ENCODE measurements at regions not wholly inside any gene's neighbourhood (a gene's known extent, or its start where the extent isn't known, plus 50 kb on each side); places are given as distances from the start of the nearest gene placed in this dataset.
"Not testable (repeated sequence)": the region's sequence is repeated elsewhere in the genome, so short reads cannot be mapped to it uniquely, and the experiment has no call there.

DNA sequence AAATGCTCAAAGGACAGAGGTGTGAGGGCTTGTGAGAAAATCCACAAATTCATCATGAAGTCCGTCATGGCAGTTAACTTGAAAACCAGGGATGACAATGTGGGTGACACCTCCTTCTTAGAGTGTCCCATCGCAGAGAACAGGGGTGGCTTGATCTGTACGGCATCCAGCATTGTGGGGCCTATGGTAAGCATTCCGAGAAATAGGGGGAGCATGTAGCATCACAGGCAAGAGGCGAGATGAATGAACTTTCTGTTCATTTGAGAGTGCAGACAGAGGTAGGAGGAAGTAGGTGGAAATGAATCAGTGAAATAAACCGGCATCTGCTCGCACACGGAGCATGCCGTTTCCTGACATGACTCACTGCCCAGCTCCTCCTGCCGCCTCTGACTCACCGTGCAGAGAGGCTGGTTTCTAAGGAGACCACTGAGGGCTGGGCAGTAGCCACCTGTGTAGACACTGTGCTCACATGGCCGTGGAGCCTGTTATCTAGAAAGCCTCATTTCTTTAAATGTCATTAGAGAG, 339.0 kb downstream of the RFC3 start:
- DNase-seq (ENCODE audit: low read depth in 4 of 4, low spot score in 2 of 4), result peak in 1 of 4 donors; percentile 34

- no peak for DNase-seq (ENCODE audit: low read depth in 4 of 4, low spot score in 2 of 4)
Observed at GRCh38 chr13:34159946-34160345, 342.0 kb downstream of the RFC3 start.

GRCh38 chr13:34161931-34162543, 344.1 kb downstream of the RFC3 start:
- DNase-seq (ENCODE audit: low read depth in 4 of 4, low spot score in 2 of 4), result peak in 2 of 4 donors; percentile 55 to 60

DNA sequence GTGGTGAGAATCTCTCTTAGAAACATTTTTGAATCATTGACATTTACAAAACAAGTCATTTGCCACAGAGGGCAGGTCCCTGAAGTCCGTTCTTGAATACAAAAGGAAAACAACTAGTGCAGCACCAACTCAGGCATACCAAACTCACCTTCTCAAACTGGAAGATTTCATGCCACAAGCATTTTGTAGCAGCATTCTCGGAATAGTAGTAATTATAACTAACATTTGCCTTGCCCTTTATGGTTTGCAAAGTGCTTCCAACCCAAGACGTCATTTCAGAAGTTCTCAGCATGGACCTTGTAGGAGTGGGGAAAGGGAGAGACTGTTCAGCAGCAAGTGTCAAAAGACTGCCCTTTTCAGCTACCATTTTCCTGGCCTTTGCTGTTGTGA, 344.6 kb downstream of the RFC3 start:
- no peak for DNase-seq (ENCODE audit: low read depth in 4 of 4, low spot score in 2 of 4)

GRCh38 chr13:34164582-34164981, 346.6 kb downstream of the RFC3 start:
- DNase-seq (ENCODE audit: low read depth in 4 of 4, low spot score in 2 of 4), result no peak

- no peak for DNase-seq (ENCODE audit: low read depth in 4 of 4, low spot score in 2 of 4)
Observed at GRCh38 chr13:34165158-34165557, 347.2 kb downstream of the RFC3 start.

GRCh38 chr13:34166406-34166805, 348.5 kb downstream of the RFC3 start:
- DNase-seq (ENCODE audit: low read depth in 4 of 4, low spot score in 2 of 4), result no peak

GRCh38 chr13:34167347-34167746, 349.4 kb downstream of the RFC3 start:
- DNase-seq (ENCODE audit: low read depth in 4 of 4, low spot score in 2 of 4), result no peak

GRCh38 chr13:34172048-34172447, 354.1 kb downstream of the RFC3 start:
- DNase-seq (ENCODE audit: low read depth in 4 of 4, low spot score in 2 of 4), result no peak

DNA sequence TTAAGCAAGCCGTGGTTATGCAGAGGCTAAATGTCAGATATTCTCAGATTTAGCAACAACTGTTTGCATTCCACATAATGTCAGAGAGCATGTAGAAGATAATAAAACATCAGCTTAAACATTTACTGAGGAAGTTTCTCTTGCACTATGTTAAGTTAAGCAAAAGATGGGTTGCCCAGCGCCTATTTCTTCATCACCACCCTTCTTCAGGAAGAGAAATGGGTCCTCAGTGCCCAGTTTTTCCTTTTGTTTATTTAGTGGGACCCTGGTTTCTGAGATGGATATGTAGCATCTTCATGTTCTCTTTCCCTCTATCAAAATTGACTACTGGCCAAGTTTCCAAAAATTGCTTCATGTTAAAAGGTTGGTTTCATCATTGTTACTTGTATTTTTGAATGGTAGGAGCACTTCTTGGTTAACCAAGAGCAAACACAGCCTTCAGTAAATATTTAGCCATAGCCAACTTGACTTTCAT, 356.8 kb downstream of the RFC3 start:
- no peak for DNase-seq (ENCODE audit: low read depth in 4 of 4, low spot score in 2 of 4)

- DNase-seq (ENCODE audit: low read depth in 4 of 4, low spot score in 2 of 4), result no peak
Observed at GRCh38 chr13:34175551-34175950, 357.6 kb downstream of the RFC3 start.

DNA sequence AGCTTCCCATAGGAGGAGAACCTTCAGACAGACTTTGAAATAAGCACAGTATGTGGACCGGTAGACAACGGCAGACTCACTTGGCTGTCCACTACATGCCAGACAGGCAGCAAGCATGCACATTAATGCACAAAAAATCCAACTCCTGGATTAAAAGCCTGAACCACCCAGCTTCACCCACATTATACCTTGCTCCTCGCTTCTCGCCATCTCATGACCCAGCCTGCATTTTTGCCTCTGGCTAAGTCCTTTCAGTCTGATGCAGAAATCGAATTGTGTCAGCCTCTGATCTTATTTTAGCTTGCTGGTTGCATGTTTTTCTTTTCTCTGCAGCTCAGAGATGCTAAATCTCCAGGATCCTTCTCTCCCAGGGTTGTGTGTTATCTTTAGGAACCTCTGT, 358.7 kb downstream of the RFC3 start:
- DNase-seq (ENCODE audit: low read depth in 4 of 4, low spot score in 2 of 4), result no peak

DNA sequence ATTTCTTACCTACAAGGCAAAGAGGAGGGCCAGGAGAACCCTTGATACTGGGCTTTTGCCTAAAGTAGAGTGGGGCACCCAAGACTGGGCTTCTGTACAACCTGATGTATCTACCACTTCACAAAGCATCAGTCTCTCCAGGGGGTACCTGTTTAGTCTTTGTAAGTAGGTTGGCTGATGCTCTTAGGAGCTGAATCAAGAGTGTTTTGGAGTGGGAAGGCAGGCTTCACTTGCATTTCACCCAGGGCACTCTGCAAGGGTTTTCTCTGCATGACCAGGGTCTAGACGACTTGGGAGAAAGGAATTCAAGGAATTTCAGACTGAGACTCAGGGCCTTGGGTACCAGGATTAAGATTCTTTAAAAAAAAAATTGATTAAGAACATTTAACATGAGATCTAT, 361.5 kb downstream of the RFC3 start:
- DNase-seq (ENCODE audit: low read depth in 4 of 4, low spot score in 2 of 4), result no peak

DNA sequence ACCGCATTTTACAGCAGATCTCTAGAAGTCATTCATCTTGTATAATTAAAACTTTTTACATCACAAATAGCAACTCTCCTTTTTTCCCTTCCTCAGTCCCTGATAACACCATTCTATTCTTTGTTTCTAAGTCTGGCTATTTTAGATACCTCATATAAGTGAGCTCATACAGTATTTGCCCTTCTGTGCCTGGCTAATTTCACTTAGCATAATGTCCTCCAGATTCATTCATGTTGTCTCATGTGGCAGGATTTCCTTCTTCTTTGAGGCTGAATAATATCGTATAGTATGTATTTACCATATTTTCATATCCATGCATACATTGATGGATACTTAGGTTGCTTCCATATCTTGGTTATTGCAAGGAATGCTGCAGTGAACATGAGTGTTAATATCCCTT, 362.0 kb downstream of the RFC3 start:
- no peak for DNase-seq (ENCODE audit: low read depth in 4 of 4, low spot score in 2 of 4)

DNA sequence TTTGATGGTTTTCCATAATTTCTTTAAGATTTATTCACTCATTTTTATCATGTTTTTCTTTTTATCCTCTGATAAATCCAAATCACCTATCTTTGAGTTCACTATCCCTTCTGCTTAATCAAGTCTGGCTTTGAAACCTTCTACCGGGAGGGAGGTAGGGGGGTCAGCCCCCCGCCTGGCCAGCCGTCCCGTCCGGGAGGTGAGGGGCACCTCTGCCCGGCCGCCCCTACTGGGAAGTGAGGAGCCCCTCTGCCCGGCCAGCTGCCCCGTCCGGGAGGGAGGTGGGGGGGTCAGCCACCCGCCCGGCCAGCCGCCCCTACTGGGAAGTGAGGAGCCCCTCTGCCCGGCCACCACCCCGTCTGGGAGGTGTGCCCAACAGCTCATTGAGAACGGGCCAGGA, 363.3 kb downstream of the RFC3 start:
- DNase-seq (ENCODE audit: low read depth in 4 of 4, low spot score in 2 of 4), result not testable (repeated sequence)

DNA sequence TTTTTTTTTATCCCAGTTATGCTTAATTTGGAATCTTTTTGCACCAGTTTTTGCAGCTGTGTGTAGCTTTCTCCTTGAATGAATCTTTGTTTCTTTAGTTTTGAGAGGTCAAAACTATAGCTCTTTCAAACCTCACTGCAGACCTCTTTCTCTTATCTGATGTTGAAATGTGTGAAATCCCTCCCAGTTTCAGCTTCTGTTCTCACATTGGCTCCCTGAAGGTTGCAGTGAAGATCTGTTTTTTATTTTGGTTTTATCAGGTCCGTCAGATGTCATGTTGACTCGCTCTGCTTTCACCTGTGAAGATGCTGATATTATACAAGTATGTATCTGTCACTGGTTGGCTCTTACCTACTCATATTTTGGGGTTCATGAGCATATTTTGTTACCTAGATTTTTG, 372.0 kb downstream of the RFC3 start:
- no peak for DNase-seq (ENCODE audit: low read depth in 4 of 4, low spot score in 2 of 4)

DNA sequence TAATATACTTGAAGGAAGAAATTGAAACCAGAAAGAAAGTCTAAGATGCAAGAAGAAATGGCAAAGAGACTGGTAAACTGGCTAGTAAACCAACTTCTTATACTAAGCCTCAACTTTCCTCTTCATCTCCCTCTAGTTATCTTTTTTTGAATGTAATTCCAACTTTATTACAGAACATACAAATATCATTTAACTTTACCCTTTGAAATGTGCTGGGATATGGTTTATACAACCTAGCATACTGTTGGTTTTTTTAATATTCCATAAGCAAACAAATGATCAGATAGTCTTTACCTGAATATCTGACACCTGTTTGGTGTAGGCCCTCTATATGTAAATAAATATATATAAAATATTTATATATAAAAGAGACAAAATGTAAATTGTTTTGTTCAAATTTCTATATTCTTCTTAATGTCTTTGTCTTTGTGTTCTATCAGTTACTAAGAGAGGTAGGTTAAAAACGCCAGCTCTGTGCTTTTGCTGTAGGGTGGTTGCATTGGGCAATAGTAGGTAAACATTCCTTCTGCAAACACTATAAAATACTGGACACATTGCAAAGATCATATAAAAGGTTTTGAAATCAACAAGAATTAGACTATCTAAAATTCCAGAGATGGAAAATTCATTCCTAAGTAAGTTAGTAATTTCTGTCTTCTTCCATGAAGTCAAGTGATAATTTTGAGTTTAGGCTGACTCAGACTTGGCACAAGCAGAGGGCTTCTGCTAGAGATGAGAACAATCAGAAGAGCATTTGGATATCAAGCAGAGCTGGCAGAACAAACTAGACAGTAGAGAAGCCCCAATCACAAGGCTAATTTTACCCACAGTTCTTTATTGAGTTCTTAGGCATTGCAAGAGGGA, 383.3 kb downstream of the RFC3 start:
- DNase-seq (ENCODE audit: low read depth in 4 of 4, low spot score in 2 of 4), result no peak

GRCh38 chr13:34207334-34207733, 389.4 kb downstream of the RFC3 start:
- no peak for DNase-seq (ENCODE audit: low read depth in 4 of 4, low spot score in 2 of 4)

- no peak for DNase-seq (ENCODE audit: low read depth in 4 of 4, low spot score in 2 of 4)
Observed at GRCh38 chr13:34207872-34208271, 389.9 kb downstream of the RFC3 start.

DNA sequence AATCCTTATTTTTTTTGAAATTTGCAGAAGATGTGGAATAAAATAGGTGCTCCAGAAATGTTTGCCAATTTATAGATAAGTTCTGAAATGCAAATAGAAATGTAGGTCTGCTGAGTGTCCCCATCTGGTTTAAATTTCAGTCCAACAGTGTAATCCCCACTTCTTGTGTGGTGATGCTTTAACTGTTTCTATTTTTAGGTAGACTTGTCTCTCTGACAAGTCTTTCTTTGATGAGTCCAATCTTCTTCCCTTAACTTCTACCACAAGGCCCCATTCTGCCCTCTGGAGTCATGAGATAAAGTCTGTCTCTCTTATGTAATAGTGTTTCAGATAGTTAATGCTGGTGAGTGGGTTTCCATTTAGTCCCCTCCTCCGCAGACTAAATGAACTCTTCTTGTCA, 390.4 kb downstream of the RFC3 start:
- DNase-seq (ENCODE audit: low read depth in 4 of 4, low spot score in 2 of 4), result no peak

- no peak for DNase-seq (ENCODE audit: low read depth in 4 of 4, low spot score in 2 of 4)
Observed at GRCh38 chr13:34210341-34210740, 392.4 kb downstream of the RFC3 start.

- DNase-seq (ENCODE audit: low read depth in 4 of 4, low spot score in 2 of 4), result no peak
Observed at GRCh38 chr13:34214686-34215085, 396.7 kb downstream of the RFC3 start.

All from left renal cortex interstitium (tissue), 4 donors.